ENCODE measurements at regions not wholly inside any gene's neighbourhood (a gene's known extent, or its start where the extent isn't known, plus 50 kb on each side); places are given as distances from the start of the nearest gene placed in this dataset.
"Not testable (repeated sequence)": the region's sequence is repeated elsewhere in the genome, so short reads cannot be mapped to it uniquely, and the experiment has no call there.

- no peak for DNase-seq
These were observed 331.0 kb downstream of the METTL4 start for GRCh38 chr18:2240311-2240705.

GRCh38 chr18:2244641-2245040 is 326.7 kb downstream of the METTL4 start:
- peaks cover 8% of the 10 kb centered on the region for H3K27me3 ChIP-seq (ENCODE audit: insufficient read depth, low read length, poor library complexity)
- no peak overlapping the region for H3K4me3 ChIP-seq (ENCODE audit: low read depth in 1 of 2, low read length in 2 of 2)
- H3K9me3 ChIP-seq (ENCODE audit: insufficient read depth, low read length, severe bottlenecking): no peaks in the 10 kb centered on the region
- no peaks in the 10 kb centered on the region for H3K36me3 ChIP-seq (ENCODE audit: insufficient read depth, low read length)
- no peaks in the 10 kb centered on the region for H3K4me1 ChIP-seq (ENCODE audit: insufficient read depth, low read length)
- H3K79me2 ChIP-seq (ENCODE audit: insufficient read depth, low read length): no peaks in the 10 kb centered on the region
- H4K20me1 ChIP-seq (ENCODE audit: insufficient read depth, low read length): no peaks in the 10 kb centered on the region
- no peak overlapping the region for H3K4me2 ChIP-seq (ENCODE audit: insufficient read depth, low read length)
- DNase-seq (peak; percentile 31), ATAC-seq (ENCODE audit: insufficient read depth, low read depth) (peak; percentile 49; the same call in 1 of the 3 replicates)
- TF ChIP-seq CTCF (IDR thresholded peaks at IDR 0.05; ENCODE audit: borderline replicate concordance, extremely low read depth, low read length, poor library complexity, severe bottlenecking): no peak
- TF ChIP-seq EZH2 (IDR thresholded peaks at IDR 0.05; ENCODE audit: borderline replicate concordance, low read depth, low read length, severe bottlenecking): no peak
- H2AFZ ChIP-seq (ENCODE audit: low read depth, low read length): no peak overlapping the region
- no peak overlapping the region for H3K9ac ChIP-seq (ENCODE audit: low read depth, low read length)
- H3K27ac ChIP-seq (ENCODE audit: low read length): no peak overlapping the region

More at GRCh38 chr18:2240311-2240705, 331.0 kb downstream of the METTL4 start:
- no peaks in the 10 kb centered on the region for H4K20me1 ChIP-seq (ENCODE audit: insufficient read depth, low read length)
- no peaks in the 10 kb centered on the region for H3K9me3 ChIP-seq (ENCODE audit: insufficient read depth, low read length, severe bottlenecking)
- H3K27me3 ChIP-seq (ENCODE audit: insufficient read depth, low read length, poor library complexity): peaks cover 16% of the 10 kb centered on the region
- no peak overlapping the region for H3K27ac ChIP-seq (ENCODE audit: low read length)
- TF ChIP-seq CTCF (IDR thresholded peaks at IDR 0.05; ENCODE audit: borderline replicate concordance, extremely low read depth, low read length, poor library complexity, severe bottlenecking) (no peak), EZH2 (IDR thresholded peaks at IDR 0.05; ENCODE audit: borderline replicate concordance, low read depth, low read length, severe bottlenecking) (no peak)
- H3K9ac ChIP-seq (ENCODE audit: low read depth, low read length): no peak overlapping the region
- no peak for ATAC-seq (ENCODE audit: insufficient read depth, low read depth)
- no peaks in the 10 kb centered on the region for H3K4me1 ChIP-seq (ENCODE audit: insufficient read depth, low read length)
- no peak overlapping the region for H3K4me3 ChIP-seq (ENCODE audit: low read depth in 1 of 2, low read length in 2 of 2)
- H2AFZ ChIP-seq (ENCODE audit: low read depth, low read length): no peak overlapping the region
- no peaks in the 10 kb centered on the region for H3K79me2 ChIP-seq (ENCODE audit: insufficient read depth, low read length)
- no peaks in the 10 kb centered on the region for H3K36me3 ChIP-seq (ENCODE audit: insufficient read depth, low read length)
- no peak overlapping the region for H3K4me2 ChIP-seq (ENCODE audit: insufficient read depth, low read length)

- not testable (repeated sequence) for H3K9me3 ChIP-seq (ENCODE audit: insufficient read depth, low read length, severe bottlenecking); H3K4me2 ChIP-seq (ENCODE audit: insufficient read depth, low read length); H3K9ac ChIP-seq (ENCODE audit: low read depth, low read length); H3K79me2 ChIP-seq (ENCODE audit: insufficient read depth, low read length); H3K4me3 ChIP-seq (ENCODE audit: low read depth in 1 of 2, low read length in 2 of 2); H2AFZ ChIP-seq (ENCODE audit: low read depth, low read length); H4K20me1 ChIP-seq (ENCODE audit: insufficient read depth, low read length); H3K27ac ChIP-seq (ENCODE audit: low read length); ATAC-seq (ENCODE audit: insufficient read depth, low read depth); DNase-seq; H3K4me1 ChIP-seq (ENCODE audit: insufficient read depth, low read length); H3K27me3 ChIP-seq (ENCODE audit: insufficient read depth, low read length, poor library complexity); H3K36me3 ChIP-seq (ENCODE audit: insufficient read depth, low read length)
These were observed 324.2 kb downstream of the METTL4 start for GRCh38 chr18:2247101-2247500.

GRCh38 chr18:2254977-2255376 is 316.3 kb downstream of the METTL4 start:
- Histone ChIP-seq H3K9ac (ENCODE audit: low read depth, low read length) (no peak overlapping the region), H3K79me2 (ENCODE audit: insufficient read depth, low read length) (no peaks in the 10 kb centered on the region), H3K4me3 (ENCODE audit: low read depth in 1 of 2, low read length in 2 of 2) (no peak overlapping the region), H2AFZ (ENCODE audit: low read depth, low read length) (no peak overlapping the region), H3K27ac (ENCODE audit: low read length) (no peak overlapping the region), H3K4me1 (ENCODE audit: insufficient read depth, low read length) (no peaks in the 10 kb centered on the region), H3K9me3 (ENCODE audit: insufficient read depth, low read length, severe bottlenecking) (no peaks in the 10 kb centered on the region), H3K27me3 (ENCODE audit: insufficient read depth, low read length, poor library complexity) (peaks cover 2% of the 10 kb centered on the region), H3K4me2 (ENCODE audit: insufficient read depth, low read length) (no peak overlapping the region), H4K20me1 (ENCODE audit: insufficient read depth, low read length) (no peaks in the 10 kb centered on the region), H3K36me3 (ENCODE audit: insufficient read depth, low read length) (no peaks in the 10 kb centered on the region)
- ATAC-seq (ENCODE audit: insufficient read depth, low read depth) (no peak), DNase-seq (no peak)
- TF ChIP-seq EZH2 (IDR thresholded peaks at IDR 0.05; ENCODE audit: borderline replicate concordance, low read depth, low read length, severe bottlenecking) (no peak), CTCF (IDR thresholded peaks at IDR 0.05; ENCODE audit: borderline replicate concordance, extremely low read depth, low read length, poor library complexity, severe bottlenecking) (no peak)

Measured in DND-41 (cell line).